GM18907 (cell line): ENCODE measurements at regions not wholly inside any gene's neighbourhood (a gene's known extent, or its start where the extent isn't known, plus 50 kb on each side); places are given as distances from the start of the nearest gene placed in this dataset.
"Not testable (repeated sequence)": the region's sequence is repeated elsewhere in the genome, so short reads cannot be mapped to it uniquely, and the experiment has no call there.

Experiments used
- ATAC-seq: cut with Tn5 transposase; IDR thresholded peaks from one replicate; pipeline ENCODE4 v1.9.1; 2021; ENCODE audit warnings: mild to moderate bottlenecking, moderate library complexity; ENCODE audit not compliant: unreplicated experiment

- ATAC-seq = no peak
Measured at GRCh38 chr16:52113533-52114183, 433.3 kb downstream of the TOX3 start.

- not testable (repeated sequence) for ATAC-seq
Measured at GRCh38 chr16:52104993-52105392, 441.9 kb downstream of the TOX3 start.

GRCh38 chr16:52103791-52104190 lies 443.2 kb downstream of the TOX3 start:
- ATAC-seq = no peak

GRCh38 chr16:52101246-52101645 lies 445.7 kb downstream of the TOX3 start:
- no peak for ATAC-seq

GRCh38 chr16:52099382-52099781 lies 447.6 kb downstream of the TOX3 start:
- ATAC-seq = no peak

GRCh38 chr16:52095471-52095870 lies 451.5 kb downstream of the TOX3 start:
- no peak for ATAC-seq

- no peak for ATAC-seq
Measured at GRCh38 chr16:52092126-52092525, 454.8 kb downstream of the TOX3 start.

- no peak for ATAC-seq
Measured at GRCh38 chr16:52090080-52090479, 456.9 kb downstream of the TOX3 start.

GRCh38 chr16:52089476-52089875 lies 457.5 kb downstream of the TOX3 start:
- no peak for ATAC-seq

GRCh38 chr16:52086901-52087300 lies 460.0 kb downstream of the TOX3 start:
- ATAC-seq = no peak

- no peak for ATAC-seq
Measured at GRCh38 chr16:52078716-52079655, 468.0 kb downstream of the TOX3 start.

GRCh38 chr16:52077607-52078006 lies 469.3 kb downstream of the TOX3 start:
- no peak for ATAC-seq

GRCh38 chr16:52076801-52077201 lies 470.1 kb downstream of the TOX3 start:
- ATAC-seq = no peak

- ATAC-seq = no peak
Measured at GRCh38 chr16:52076332-52076731, 470.6 kb downstream of the TOX3 start.

GRCh38 chr16:52074133-52074532 lies 472.8 kb downstream of the TOX3 start:
- no peak for ATAC-seq

GRCh38 chr16:52073024-52073423 lies 473.9 kb downstream of the TOX3 start:
- no peak for ATAC-seq

- ATAC-seq = no peak
Measured at GRCh38 chr16:52071101-52071500, 475.8 kb downstream of the TOX3 start.

GRCh38 chr16:52070341-52071057 lies 476.4 kb downstream of the TOX3 start:
- no peak for ATAC-seq

- ATAC-seq = no peak
Measured at GRCh38 chr16:52069866-52070265, 477.1 kb downstream of the TOX3 start.

- ATAC-seq = no peak
Measured at GRCh38 chr16:52068447-52069074, 478.4 kb downstream of the TOX3 start.

GRCh38 chr16:52066962-52067361 lies 480.0 kb downstream of the TOX3 start:
- ATAC-seq = no peak
